Right cardiac atrium (tissue), 5 donors: ENCODE measurements at regions not wholly inside any gene's neighbourhood (a gene's known extent, or its start where the extent isn't known, plus 50 kb on each side); places are given as distances from the start of the nearest gene placed in this dataset.

ENCODE experiments used
- ATAC-seq, 2 donors: fragments of 200-7000 bp; cut with Tn5 transposase; one replicate each; pipeline versions ENCODE4 v1.8.0 to v1.9.1; 2020; ENCODE audit warnings: moderate library complexity in 2 of 2, mild to moderate bottlenecking in 1 of 2
- DNase-seq, 3 donors: peaks; one replicate each; pipeline ENCODE4 v3.0.0-alpha.2; 2020
- H3K27ac ChIP-seq: one replicate; pipeline ENCODE4 v1.5.1; 2013; ENCODE audit warnings: mild to moderate bottlenecking, low read length, control low read depth, moderate library complexity
- H3K27me3 ChIP-seq: one replicate; pipeline ENCODE4 v1.6.1; 2013; ENCODE audit not compliant: control insufficient read depth, insufficient read depth
- H3K4me1 ChIP-seq: one replicate; pipeline ENCODE4 v1.6.1; 2013; ENCODE audit warnings: low read length; ENCODE audit not compliant: control insufficient read depth, insufficient read depth
- H3K4me3 ChIP-seq: one replicate; pipeline ENCODE4 v1.5.1; 2013; ENCODE audit warnings: low read length, control low read depth
- H3K9me3 ChIP-seq: one replicate; pipeline ENCODE4 v1.6.1; 2013; ENCODE audit warnings: low read length; ENCODE audit not compliant: control insufficient read depth
- whole genome bisulfite sequencing: extraction: QIAGEN DNeasy Blood & Tissue Kit; methylation state at CpG from one replicate; pipeline ENCODE4 v1.1.7; 2013; 5-methylcytosine and 5-hydroxymethylcytosine counted together
- intact Hi-C, 4 donors: fragments of 100-400 bp; cut with DNase I; formaldehyde crosslinking; loops; one replicate each; pipeline versions ENCODE4 v1.11.0 to v1.14.0; 2022 to 2023
- microRNA-seq, 2 donors: library from miRNA; unstranded; fragments of <30 nt; microRNA quantifications; one replicate each; pipeline ENCODE4 v1.2.0, GENCODE V29; 2020 to 2021
- donor health status: healthy with polysubstance abuse.
- donor health status: DM: no; HTN: yes; CAD: no.
- donor health status: DM: no; HTN: no; CAD: no.
- donor health status: DM: no; HTN: yes; CAD: no; lungs with severe emphysema.
- donor health status: DM: yes; HTN: yes; CAD: no.

DNA sequence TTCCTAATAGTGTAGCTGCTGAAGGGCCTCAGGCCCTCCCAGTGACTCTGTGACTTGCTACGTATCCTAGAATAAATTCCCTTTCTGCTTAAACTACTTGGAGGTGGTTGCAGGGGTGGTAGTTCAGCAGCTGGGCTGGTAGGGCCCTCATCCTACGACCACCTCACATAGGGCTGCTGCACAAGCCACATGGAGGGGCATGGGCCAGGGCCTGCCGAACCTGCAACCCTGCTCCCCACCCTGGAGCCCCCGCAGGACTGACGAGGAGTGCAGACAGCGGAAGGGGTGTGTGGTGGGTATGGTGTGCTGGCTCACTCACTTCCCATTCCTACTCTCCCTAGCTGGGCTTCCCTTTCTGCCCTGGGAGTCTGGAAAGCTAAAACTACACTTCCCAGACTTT is 56.2 kb upstream of the MLN start:
- intact Hi-C loops, result no loop called here
- 89% methylated on average over 6 of the region's 6 CpGs for WGBS
- H3K9me3 ChIP-seq, result no peaks in the 10 kb centered on the region
- no peak overlapping the region for H3K4me3 ChIP-seq
- no peaks in the 10 kb centered on the region for H3K4me1 ChIP-seq
- ATAC-seq (no peak), DNase-seq (peak in 1 of 3 donors; percentile 22)
- no peak overlapping the region for H3K27ac ChIP-seq
- H3K27me3 ChIP-seq, result no peaks in the 10 kb centered on the region

DNA sequence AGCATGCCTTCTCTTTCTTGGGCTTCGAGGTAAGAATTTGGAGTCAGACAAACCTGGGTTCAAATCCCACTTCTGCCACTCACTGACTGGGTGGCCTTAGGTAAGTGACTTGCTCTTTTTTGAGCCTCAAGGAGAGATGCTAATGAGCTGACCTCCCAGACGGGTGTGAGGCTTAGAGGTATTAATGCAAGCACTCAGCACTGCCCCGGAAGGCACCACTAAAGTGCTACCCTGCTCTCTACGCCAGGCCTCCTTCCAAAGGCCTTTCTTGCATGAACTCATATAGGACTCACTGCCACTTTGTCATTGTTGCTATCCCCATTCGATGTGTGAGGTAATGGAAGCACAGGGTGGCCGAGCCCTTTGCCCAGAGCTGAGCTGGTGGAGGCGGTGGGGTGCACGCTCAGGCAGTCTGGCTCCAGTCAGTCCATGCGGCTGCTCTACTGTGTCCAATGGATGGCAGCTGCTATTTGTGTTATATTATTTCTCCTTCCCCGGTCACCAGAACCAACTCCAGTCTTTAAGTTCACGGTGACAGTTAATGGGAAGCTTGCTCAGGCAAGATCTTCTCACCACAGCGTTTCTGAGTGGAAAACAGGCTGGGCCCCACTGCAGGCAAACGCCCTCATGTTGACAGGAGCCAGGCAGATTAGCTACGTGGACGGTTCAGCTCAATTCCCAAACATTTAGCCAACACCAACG is 55.2 kb upstream of the MLN start:
- intact Hi-C loops, result no loop called here
- ATAC-seq (no peak), DNase-seq (peak in 1 of 3 donors; percentile 6)
- no peaks in the 10 kb centered on the region for H3K27me3 ChIP-seq
- no peak overlapping the region for H3K27ac ChIP-seq
- 80% methylated on average over 16 of the region's 16 CpGs for WGBS
- no peak overlapping the region for H3K4me3 ChIP-seq
- H3K4me1 ChIP-seq, result no peaks in the 10 kb centered on the region
- no peaks in the 10 kb centered on the region for H3K9me3 ChIP-seq

- ATAC-seq (no peak), DNase-seq (peak in 1 of 3 donors; percentile 48)
- Histone ChIP-seq H3K27ac (no peak overlapping the region), H3K27me3 (no peaks in the 10 kb centered on the region), H3K4me1 (no peaks in the 10 kb centered on the region), H3K9me3 (no peaks in the 10 kb centered on the region), H3K4me3 (no peak overlapping the region)
- intact Hi-C loops, result no loop called here
- 58% methylated on average over 7 of the region's 7 CpGs for WGBS
Measured at GRCh38 chr6:33857932-33858475, 54.2 kb upstream of the MLN start.

DNA sequence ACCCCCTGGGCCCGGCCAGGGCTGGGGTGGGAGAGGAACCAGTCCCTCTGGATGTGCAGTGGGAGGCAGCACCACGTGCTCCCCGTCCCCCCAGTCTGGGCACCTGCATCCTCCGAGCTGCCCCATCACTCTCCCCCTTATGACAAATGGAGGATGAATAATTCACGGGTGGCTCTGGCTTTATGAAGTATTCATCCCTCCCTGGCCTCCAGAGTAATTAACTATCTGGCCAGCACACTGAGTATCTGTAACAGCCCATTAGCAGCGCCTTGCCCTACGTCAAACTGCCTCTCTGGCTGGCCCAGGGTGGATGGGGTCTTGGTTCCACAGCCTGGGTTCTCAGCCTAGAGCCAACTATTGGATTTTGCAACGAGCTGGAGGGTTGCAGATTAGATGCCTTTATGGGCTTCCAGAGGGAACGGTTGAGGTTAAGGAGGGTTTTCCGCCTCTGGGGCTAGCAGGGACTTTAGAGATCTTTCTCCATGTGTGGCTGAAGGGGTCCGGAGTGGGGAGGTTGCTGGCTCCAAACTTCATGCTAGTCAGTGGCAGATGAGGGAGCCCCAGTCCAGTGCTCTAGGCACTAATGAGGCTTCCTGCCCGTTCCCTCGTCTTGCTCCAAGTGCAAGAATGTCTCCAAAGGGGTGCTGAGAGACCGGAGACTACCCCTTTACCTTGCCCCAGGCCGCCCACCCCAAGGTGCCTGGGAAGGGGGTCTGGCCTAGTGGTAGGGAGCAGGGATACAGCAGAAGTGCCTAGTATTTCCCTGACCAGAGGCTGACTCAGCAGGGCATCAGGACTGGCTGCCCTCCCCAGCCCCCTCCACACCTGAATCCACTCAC is 53.5 kb upstream of the MLN start:
- H3K27me3 ChIP-seq, result no peaks in the 10 kb centered on the region
- H3K4me1 ChIP-seq, result no peaks in the 10 kb centered on the region
- intact Hi-C loops, result no loop called here
- no peaks in the 10 kb centered on the region for H3K9me3 ChIP-seq
- DNase-seq (peak in 1 of 3 donors; percentile 10), ATAC-seq (no peak)
- 71% methylated on average over 15 of the region's 15 CpGs for WGBS
- no peak overlapping the region for H3K4me3 ChIP-seq
- no peak overlapping the region for H3K27ac ChIP-seq

GRCh38 chr6:33856655-33857054 is 52.9 kb upstream of the MLN start:
- intact Hi-C loops, result no loop called here
- peak in 1 of 3 donors; percentile 63 for DNase-seq
- Histone ChIP-seq H3K27ac (no peak overlapping the region), H3K27me3 (no peaks in the 10 kb centered on the region), H3K4me1 (no peaks in the 10 kb centered on the region), H3K9me3 (no peaks in the 10 kb centered on the region), H3K4me3 (no peak overlapping the region)
- WGBS, result 85% methylated on average over 5 of the region's 5 CpGs
- ATAC-seq, result no peak

DNA sequence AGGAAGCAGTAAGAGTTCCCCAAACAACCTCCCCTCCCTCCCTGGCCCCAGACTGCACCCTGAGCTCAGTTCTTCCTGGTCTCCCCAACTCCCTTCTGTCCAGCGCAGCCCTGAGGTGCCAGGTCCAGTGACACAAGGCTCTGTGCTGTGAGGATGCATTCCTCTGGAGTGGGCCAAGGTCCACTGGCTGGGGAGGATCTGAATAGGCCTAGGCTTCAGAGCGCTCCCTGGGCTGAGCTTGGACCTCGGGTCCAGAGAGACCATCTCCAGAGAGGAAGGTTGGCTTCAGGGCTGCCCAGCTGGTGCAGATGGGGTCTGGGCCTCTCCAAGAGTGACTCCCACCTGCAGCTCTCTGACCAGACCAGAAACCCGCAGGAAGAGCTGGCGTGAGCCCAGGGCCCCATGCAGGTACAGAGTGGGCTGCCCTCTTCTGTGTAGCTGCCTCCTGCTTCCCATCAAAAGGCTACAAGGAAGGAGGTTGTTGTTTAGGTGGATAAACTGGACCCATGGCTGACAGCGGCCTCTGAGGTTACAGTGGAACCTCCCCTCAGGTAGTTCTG is 52.3 kb upstream of the MLN start:
- no peak for ATAC-seq
- Histone ChIP-seq H3K4me1 (no peaks in the 10 kb centered on the region), H3K9me3 (no peaks in the 10 kb centered on the region), H3K27me3 (no peaks in the 10 kb centered on the region), H3K27ac (no peak overlapping the region), H3K4me3 (no peak overlapping the region)
- intact Hi-C loops, result no loop called here
- DNase-seq, result peak in 1 of 3 donors; percentile 18
- WGBS, result 82% methylated on average over 6 of the region's 6 CpGs

GRCh38 chr6:33854572-33855030 is 50.8 kb upstream of the MLN start:
- Histone ChIP-seq H3K27ac (no peak overlapping the region), H3K9me3 (no peaks in the 10 kb centered on the region), H3K27me3 (no peaks in the 10 kb centered on the region), H3K4me3 (no peak overlapping the region), H3K4me1 (no peaks in the 10 kb centered on the region)
- 50% methylated on average over 14 of the region's 14 CpGs for WGBS
- peak in 1 of 3 donors; percentile 29 for DNase-seq
- no peak for ATAC-seq
- intact Hi-C loops, result no loop called here

DNA sequence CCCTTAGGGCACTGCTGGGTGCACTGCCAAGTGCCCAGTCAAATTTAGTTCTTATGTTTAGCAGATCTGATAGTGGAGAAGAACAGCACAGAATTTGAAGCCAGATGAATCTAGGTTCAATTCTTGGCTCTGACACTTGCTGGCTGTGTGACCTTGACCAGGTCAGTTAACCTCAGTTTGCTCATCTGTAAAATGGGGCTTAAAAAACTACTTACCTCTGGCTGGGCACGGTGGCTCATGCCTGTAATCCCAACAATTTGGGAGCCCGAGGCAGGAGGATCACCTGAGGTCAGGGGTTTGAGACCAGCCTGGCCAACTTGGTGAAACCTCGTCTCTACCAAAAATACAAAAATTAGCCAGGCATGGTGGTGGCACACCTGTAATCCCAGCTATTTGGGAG is 49.9 kb upstream of the MLN start:
- no peak overlapping the region for H3K4me3 ChIP-seq
- no peaks in the 10 kb centered on the region for H3K27me3 ChIP-seq
- H3K9me3 ChIP-seq, result no peaks in the 10 kb centered on the region
- WGBS, result 89% methylated on average over 3 of the region's 3 CpGs
- ATAC-seq (no peak), DNase-seq (peak in 1 of 3 donors; percentile 9)
- H3K27ac ChIP-seq, result no peak overlapping the region
- H3K4me1 ChIP-seq, result no peaks in the 10 kb centered on the region
- intact Hi-C loops, result no loop called here

Small RNAs in the stretch of these regions (microRNA-seq; reads per million reads assigned to microRNA genes)
- gene MIR7159, result 0 reads per million in 2 donors
